HG03175 (cell line): ENCODE measurements at regions not wholly inside any gene's neighbourhood (a gene's known extent, or its start where the extent isn't known, plus 50 kb on each side); places are given as distances from the start of the nearest gene placed in this dataset.
"Not testable (repeated sequence)": the region's sequence is repeated elsewhere in the genome, so short reads cannot be mapped to it uniquely, and the experiment has no call there.

Experiments
- ATAC-seq: cut with Tn5 transposase; IDR thresholded peaks from one replicate; pipeline ENCODE4 v1.9.1; 2021; ENCODE audit warnings: mild to moderate bottlenecking, moderate library complexity; ENCODE audit not compliant: unreplicated experiment

- no peak for ATAC-seq
Measured at GRCh38 chr4:120005527-120005926, 61.1 kb downstream of the MAD2L1 start.

GRCh38 chr4:120005076-120005475 is 61.6 kb downstream of the MAD2L1 start:
- no peak for ATAC-seq

GRCh38 chr4:120004054-120004453 is 62.6 kb downstream of the MAD2L1 start:
- no peak for ATAC-seq

GRCh38 chr4:120003193-120003592 is 63.5 kb downstream of the MAD2L1 start:
- no peak for ATAC-seq

- no peak for ATAC-seq
Measured at GRCh38 chr4:120001850-120002249, 64.8 kb downstream of the MAD2L1 start.

- no peak for ATAC-seq
Measured at GRCh38 chr4:120000591-120001296, 65.9 kb downstream of the MAD2L1 start.

GRCh38 chr4:119996024-119996423 is 70.6 kb downstream of the MAD2L1 start:
- not testable (repeated sequence) for ATAC-seq

GRCh38 chr4:119984996-119985395 is 81.7 kb downstream of the MAD2L1 start:
- ATAC-seq, result no peak

- ATAC-seq, result no peak
Measured at GRCh38 chr4:119982756-119983155, 83.9 kb downstream of the MAD2L1 start.

- ATAC-seq, result no peak
Measured at GRCh38 chr4:119980456-119980855, 86.2 kb downstream of the MAD2L1 start.

GRCh38 chr4:119977076-119977940 is 89.3 kb downstream of the MAD2L1 start:
- ATAC-seq, result no peak

GRCh38 chr4:119971431-119972084 is 95.1 kb downstream of the MAD2L1 start:
- ATAC-seq, result no peak

- no peak for ATAC-seq
Measured at GRCh38 chr4:119962631-119963030, 104.0 kb downstream of the MAD2L1 start.

GRCh38 chr4:119958983-119959382 is 107.7 kb downstream of the MAD2L1 start:
- ATAC-seq, result no peak

- ATAC-seq, result no peak
Measured at GRCh38 chr4:119955256-119955655, 111.4 kb downstream of the MAD2L1 start.

GRCh38 chr4:119954487-119954886 is 112.2 kb downstream of the MAD2L1 start:
- ATAC-seq, result not testable (repeated sequence)

- no peak for ATAC-seq
Measured at GRCh38 chr4:119946359-119946758, 120.3 kb downstream of the MAD2L1 start.

- no peak for ATAC-seq
Measured at GRCh38 chr4:119942806-119943205, 123.8 kb downstream of the MAD2L1 start.

GRCh38 chr4:119940557-119940956 is 126.1 kb downstream of the MAD2L1 start:
- ATAC-seq, result no peak

GRCh38 chr4:119939071-119939995 is 127.3 kb downstream of the MAD2L1 start:
- no peak for ATAC-seq

GRCh38 chr4:119937746-119938145 is 128.9 kb downstream of the MAD2L1 start:
- no peak for ATAC-seq
